Erythroblast (primary cell): ENCODE measurements at regions not wholly inside any gene's neighbourhood (a gene's known extent, or its start where the extent isn't known, plus 50 kb on each side); places are given as distances from the start of the nearest gene placed in this dataset.

ENCODE experiments used
- GATA1 ChIP-seq: IDR thresholded peaks from 2 replicates; pipeline ENCODE4 v1.6.1; 2011; ENCODE audit warnings: low read depth, mild to moderate bottlenecking, control low read depth, low read length, moderate library complexity
- POLR2A ChIP-seq: IDR thresholded peaks from 2 replicates; pipeline ENCODE4 v1.6.1; 2011; ENCODE audit warnings: mild to moderate bottlenecking, low read length

DNA sequence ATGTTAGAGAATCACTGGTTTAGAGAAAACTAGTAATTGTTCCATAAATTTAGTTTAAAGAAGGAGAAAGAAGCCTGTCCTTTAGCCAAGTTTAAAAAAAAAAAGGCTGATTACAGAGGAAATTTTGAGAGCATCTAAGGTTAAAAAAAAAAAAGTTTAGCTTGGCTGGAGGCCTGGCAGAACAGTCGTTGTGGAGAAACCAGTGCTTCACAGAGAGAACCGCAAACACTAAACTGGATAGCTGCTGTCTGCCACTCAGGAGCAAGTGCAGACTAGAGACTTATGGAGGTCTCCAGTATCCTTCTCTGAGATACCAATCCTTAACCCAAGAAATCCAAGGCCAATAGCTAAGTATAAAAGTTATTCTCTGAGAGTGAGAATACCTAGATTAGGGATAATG is 84.8 kb upstream of the ANKRD28 start:
- TF ChIP-seq POLR2A (no peak), GATA1 (no peak)
